Trophoblast cell (in vitro differentiated cells and primary cell): ENCODE measurements at regions not wholly inside any gene's neighbourhood (a gene's known extent, or its start where the extent isn't known, plus 50 kb on each side); places are given as distances from the start of the nearest gene placed in this dataset.

Source experiments
- DNase-seq, 2 donors: peaks; one replicate each; pipeline ENCODE4 v3.0.0-alpha.2; 2016
- H2AFZ ChIP-seq: 2 replicates; pipeline ENCODE4 v1.6.1; 2013; ENCODE audit warnings: low read length, moderate library complexity, mild to moderate bottlenecking; ENCODE audit not compliant: insufficient read depth, poor library complexity
- H2AK5ac ChIP-seq: 2 replicates; pipeline ENCODE4 v1.6.1; 2013; ENCODE audit warnings: mild to moderate bottlenecking, low read length
- H2BK120ac ChIP-seq: 2 replicates; pipeline ENCODE4 v1.6.1; 2013; ENCODE audit warnings: low read length, mild to moderate bottlenecking, moderate library complexity; ENCODE audit not compliant: insufficient read depth, poor library complexity
- H2BK12ac ChIP-seq: 2 replicates; pipeline ENCODE4 v1.6.1; 2013; ENCODE audit warnings: mild to moderate bottlenecking, low read length, moderate library complexity
- H2BK5ac ChIP-seq: 2 replicates; pipeline ENCODE4 v1.6.1; 2013; ENCODE audit warnings: low read length, low read depth, moderate library complexity, mild to moderate bottlenecking; ENCODE audit not compliant: poor library complexity
- H3K14ac ChIP-seq: 2 replicates; pipeline ENCODE4 v1.6.1; 2013; ENCODE audit warnings: mild to moderate bottlenecking, low read length
- H3K18ac ChIP-seq: 2 replicates; pipeline ENCODE4 v1.6.1; 2013; ENCODE audit warnings: mild to moderate bottlenecking, low read length
- H3K23ac ChIP-seq: 2 replicates; pipeline ENCODE4 v1.6.1; 2013; ENCODE audit warnings: low read length
- H3K27ac ChIP-seq: 2 replicates; pipeline ENCODE4 v1.5.1; 2013; ENCODE audit warnings: low read depth, mild to moderate bottlenecking, inconsistent platforms, low read length, moderate library complexity
- H3K27me3 ChIP-seq: 2 replicates; pipeline ENCODE4 v1.6.1; 2013; ENCODE audit warnings: inconsistent platforms, mild to moderate bottlenecking, low read length, moderate library complexity; ENCODE audit not compliant: insufficient read depth
- H3K36me3 ChIP-seq, 2 experiments: 1 replicate in 1 of 2; 2 replicates in 1 of 2; pipeline ENCODE4 v1.6.1; 2013; ENCODE audit warnings: low read length in 2 of 2, mild to moderate bottlenecking in 2 of 2, moderate library complexity in 1 of 2; ENCODE audit not compliant: insufficient read depth in 2 of 2, control insufficient read depth in 1 of 2
- H3K4ac ChIP-seq: 2 replicates; pipeline ENCODE4 v1.6.1; 2013; ENCODE audit warnings: low read depth, mild to moderate bottlenecking, low read length, moderate library complexity
- H3K4me1 ChIP-seq, 2 experiments: 1 replicate in 1 of 2; 2 replicates in 1 of 2; pipeline ENCODE4 v1.6.1; 2013; ENCODE audit warnings: low read length in 2 of 2, mild to moderate bottlenecking in 2 of 2, moderate library complexity in 1 of 2; ENCODE audit not compliant: insufficient read depth in 2 of 2, control insufficient read depth in 1 of 2
- H3K4me2 ChIP-seq: 2 replicates; pipeline ENCODE4 v1.6.1; 2013; ENCODE audit warnings: inconsistent platforms, mild to moderate bottlenecking, low read length, moderate library complexity
- H3K4me3 ChIP-seq: 2 replicates; pipeline ENCODE4 v1.5.1; 2013; ENCODE audit warnings: mild to moderate bottlenecking, low read depth, low read length, inconsistent platforms
- H3K79me1 ChIP-seq: one replicate; pipeline ENCODE4 v1.6.1; 2013; ENCODE audit warnings: low read length
- H3K79me2 ChIP-seq: 2 replicates; pipeline ENCODE4 v1.6.1; 2013; ENCODE audit warnings: low read length, mild to moderate bottlenecking; ENCODE audit not compliant: control insufficient read depth, insufficient read depth, poor library complexity
- H3K9ac ChIP-seq: 2 replicates; pipeline ENCODE4 v1.6.1; 2013; ENCODE audit warnings: mild to moderate bottlenecking, low read length
- H3K9me3 ChIP-seq: 2 replicates; pipeline ENCODE4 v1.6.1; 2013; ENCODE audit warnings: low read depth, mild to moderate bottlenecking, control low read depth, inconsistent platforms, low read length; ENCODE audit not compliant: insufficient read depth
- H4K12ac ChIP-seq: 2 replicates; pipeline ENCODE4 v1.6.1; 2013; ENCODE audit warnings: low read depth, mild to moderate bottlenecking, low read length, moderate library complexity
- H4K8ac ChIP-seq: 2 replicates; pipeline ENCODE4 v1.6.1; 2013; ENCODE audit warnings: low read depth, mild to moderate bottlenecking, low read length, moderate library complexity
- H4K91ac ChIP-seq: one replicate; pipeline ENCODE4 v1.6.1; 2013; ENCODE audit warnings: low read depth, mild to moderate bottlenecking, low read length, moderate library complexity
- WGBS: extraction: QIAGEN DNeasy Blood & Tissue Kit; methylation state at CpG from one replicate; pipeline ENCODE4 v1.1.7; 2013; ENCODE audit warnings: missing lambda C conversion rate; ENCODE audit not compliant: insufficient read length, insufficient coverage; ENCODE audit errors: extremely low coverage; 5-methylcytosine and 5-hydroxymethylcytosine counted together

- H3K4me3 ChIP-seq: no peak overlapping the region
- H2BK120ac ChIP-seq: no peak overlapping the region
- no peak overlapping the region for H2AFZ ChIP-seq
- no peak overlapping the region for H3K9ac ChIP-seq
- no peak overlapping the region for H2BK12ac ChIP-seq
- peaks cover 3% of the 10 kb centered on the region for H3K9me3 ChIP-seq
- H2AK5ac ChIP-seq: no peak overlapping the region
- H3K36me3 ChIP-seq: no peaks in the 10 kb centered on the region
- H3K27me3 ChIP-seq: no peaks in the 10 kb centered on the region
- H3K14ac ChIP-seq: no peak overlapping the region
- H3K4me1 ChIP-seq: no peaks in the 10 kb centered on the region
- WGBS: no CpG with 5 or more reads among the region's 3 CpGs
- H3K79me1 ChIP-seq: no peaks in the 10 kb centered on the region
- no peak for DNase-seq
- H3K23ac ChIP-seq: no peak overlapping the region
- H4K91ac ChIP-seq: no peak overlapping the region
- no peak overlapping the region for H3K4me2 ChIP-seq
- no peak overlapping the region for H4K12ac ChIP-seq
- no peak overlapping the region for H2BK5ac ChIP-seq
- no peak overlapping the region for H4K8ac ChIP-seq
- no peak overlapping the region for H3K4ac ChIP-seq
- no peak overlapping the region for H3K27ac ChIP-seq
- no peak overlapping the region for H3K18ac ChIP-seq
- no peaks in the 10 kb centered on the region for H3K79me2 ChIP-seq
Observed at GRCh38 chr17:5635949-5636348, 51.6 kb upstream of the NLRP1 start.

- Histone ChIP-seq H3K9me3 (peaks cover 3% of the 10 kb centered on the region), H2BK12ac (no peak overlapping the region), H4K91ac (no peak overlapping the region), H3K79me1 (no peaks in the 10 kb centered on the region), H3K79me2 (no peaks in the 10 kb centered on the region), H2AK5ac (no peak overlapping the region), H3K27me3 (no peaks in the 10 kb centered on the region), H3K4me3 (no peak overlapping the region), H4K8ac (no peak overlapping the region), H3K9ac (no peak overlapping the region), H2BK120ac (no peak overlapping the region), H3K23ac (peak overlapping the region; percentile 68), H4K12ac (no peak overlapping the region), H3K4me1 (no peaks in the 10 kb centered on the region), H3K4me2 (no peak overlapping the region), H3K36me3 (no peaks in the 10 kb centered on the region), H3K27ac (no peak overlapping the region), H3K4ac (no peak overlapping the region), H3K18ac (no peak overlapping the region), H3K14ac (no peak overlapping the region), H2AFZ (no peak overlapping the region), H2BK5ac (no peak overlapping the region)
- no CpG with 5 or more reads among the region's 2 CpGs for WGBS
- DNase-seq: peak in 1 of 2 donors; percentile 8
Observed at GRCh38 chr17:5638596-5638995, 54.3 kb upstream of the NLRP1 start.

GRCh38 chr17:5640726-5641125 is 56.4 kb upstream of the NLRP1 start:
- H4K8ac ChIP-seq: no peak overlapping the region

GRCh38 chr17:5642752-5643151 is 58.4 kb upstream of the NLRP1 start:
- H2BK5ac ChIP-seq: no peak overlapping the region

More at GRCh38 chr17:5640726-5641125, 56.4 kb upstream of the NLRP1 start:
- no peaks in the 10 kb centered on the region for H3K36me3 ChIP-seq
- H2AFZ ChIP-seq: no peak overlapping the region
- no peak overlapping the region for H2BK12ac ChIP-seq
- no peak overlapping the region for H3K27ac ChIP-seq
- no peaks in the 10 kb centered on the region for H3K27me3 ChIP-seq
- no peak overlapping the region for H2BK5ac ChIP-seq
- peaks cover 3% of the 10 kb centered on the region for H3K9me3 ChIP-seq
- H3K79me1 ChIP-seq: no peaks in the 10 kb centered on the region
- no CpG with 5 or more reads among the region's 2 CpGs for WGBS
- no peak overlapping the region for H3K4me2 ChIP-seq
- no peak overlapping the region for H3K4ac ChIP-seq
- no peak overlapping the region for H2AK5ac ChIP-seq
- no peak for DNase-seq
- no peak overlapping the region for H3K23ac ChIP-seq
- H2BK120ac ChIP-seq: no peak overlapping the region
- no peak overlapping the region for H3K9ac ChIP-seq
- no peak overlapping the region for H4K12ac ChIP-seq
- no peak overlapping the region for H3K14ac ChIP-seq
- no peak overlapping the region for H3K18ac ChIP-seq
- no peak overlapping the region for H4K91ac ChIP-seq
- H3K4me3 ChIP-seq: no peak overlapping the region
- H3K79me2 ChIP-seq: no peaks in the 10 kb centered on the region
- H3K4me1 ChIP-seq: no peaks in the 10 kb centered on the region

More at GRCh38 chr17:5642752-5643151, 58.4 kb upstream of the NLRP1 start:
- H3K36me3 ChIP-seq: no peaks in the 10 kb centered on the region
- no peak overlapping the region for H3K27ac ChIP-seq
- H3K14ac ChIP-seq: no peak overlapping the region
- no peak overlapping the region for H4K12ac ChIP-seq
- H3K4me1 ChIP-seq: no peaks in the 10 kb centered on the region
- H2BK120ac ChIP-seq: no peak overlapping the region
- H3K9ac ChIP-seq: no peak overlapping the region
- no peak overlapping the region for H3K18ac ChIP-seq
- no peaks in the 10 kb centered on the region for H3K79me1 ChIP-seq
- no peaks in the 10 kb centered on the region for H3K27me3 ChIP-seq
- H3K79me2 ChIP-seq: no peaks in the 10 kb centered on the region
- H2AK5ac ChIP-seq: no peak overlapping the region
- no peak overlapping the region for H4K91ac ChIP-seq
- H4K8ac ChIP-seq: no peak overlapping the region
- no peak for DNase-seq
- H2AFZ ChIP-seq: no peak overlapping the region
- H3K4ac ChIP-seq: no peak overlapping the region
- H3K4me2 ChIP-seq: no peak overlapping the region
- no peak overlapping the region for H2BK12ac ChIP-seq
- no CpG with 5 or more reads among the region's 4 CpGs for WGBS
- peaks cover 3% of the 10 kb centered on the region for H3K9me3 ChIP-seq
- no peak overlapping the region for H3K23ac ChIP-seq
- H3K4me3 ChIP-seq: no peak overlapping the region
